ENCODE measurements at regions not wholly inside any gene's neighbourhood (a gene's known extent, or its start where the extent isn't known, plus 50 kb on each side); places are given as distances from the start of the nearest gene placed in this dataset.

DNA sequence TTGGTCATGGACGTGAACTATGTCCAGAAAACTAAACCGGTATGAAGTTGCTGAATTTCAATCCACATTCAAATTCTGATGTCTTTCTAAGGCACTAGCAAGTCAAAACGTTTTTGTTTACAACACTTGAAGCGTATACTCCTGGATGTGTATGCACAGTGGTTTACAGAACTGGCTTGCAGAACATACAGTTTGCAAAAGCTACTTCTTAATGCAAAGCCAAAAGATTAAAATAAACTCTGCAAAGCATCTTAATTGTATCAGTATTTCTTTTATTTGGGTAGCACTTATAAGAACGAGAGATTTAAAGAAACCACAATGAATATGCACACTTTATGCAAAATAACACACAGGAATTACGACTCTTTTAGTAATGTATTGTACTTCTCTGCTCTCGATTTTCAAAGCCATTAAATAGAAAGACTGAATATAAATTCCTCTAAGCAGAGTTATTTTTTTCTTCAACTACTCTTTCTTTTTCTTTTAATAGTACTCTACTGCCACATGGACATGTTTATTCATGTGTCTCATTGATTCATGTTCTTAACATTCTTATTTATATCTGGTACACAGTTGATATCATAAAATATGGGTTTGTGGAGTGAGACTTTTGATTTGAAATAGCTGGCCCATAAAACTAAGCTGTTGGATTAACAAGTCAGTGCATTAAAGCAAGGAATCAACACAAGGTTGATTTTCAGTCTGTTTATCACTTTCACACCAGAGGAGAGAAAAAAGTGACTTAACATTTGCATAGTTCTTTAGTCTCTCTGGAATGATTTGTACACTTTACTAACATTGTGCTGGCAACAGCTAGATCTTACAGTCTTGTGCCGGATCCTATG lies 189.4 kb upstream of the STEAP4 start:
- no peak for DNase-seq

- DNase-seq, result peak; percentile 16
These were observed 185.5 kb upstream of the STEAP4 start for GRCh38 chr7:88492153-88492552.

DNA sequence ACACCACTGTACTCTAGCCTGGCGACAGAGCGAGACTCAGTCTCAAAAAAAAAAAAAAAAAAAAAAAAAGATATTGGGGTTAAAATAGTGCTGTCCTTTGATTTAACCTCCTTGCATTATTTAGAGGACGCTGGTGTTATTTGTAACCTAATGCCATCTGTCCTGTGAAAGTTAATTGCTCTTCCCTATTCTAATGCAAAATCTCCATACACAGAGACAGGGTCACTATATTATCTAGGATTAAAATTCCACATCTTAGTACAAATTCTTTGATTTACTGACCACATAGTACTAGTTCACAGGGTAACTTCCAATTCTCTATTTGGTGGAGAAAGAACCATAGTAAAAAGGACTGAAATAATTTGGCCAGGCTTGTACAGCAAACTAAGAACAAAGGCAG lies 184.2 kb upstream of the STEAP4 start:
- DNase-seq, result no peak

DNA sequence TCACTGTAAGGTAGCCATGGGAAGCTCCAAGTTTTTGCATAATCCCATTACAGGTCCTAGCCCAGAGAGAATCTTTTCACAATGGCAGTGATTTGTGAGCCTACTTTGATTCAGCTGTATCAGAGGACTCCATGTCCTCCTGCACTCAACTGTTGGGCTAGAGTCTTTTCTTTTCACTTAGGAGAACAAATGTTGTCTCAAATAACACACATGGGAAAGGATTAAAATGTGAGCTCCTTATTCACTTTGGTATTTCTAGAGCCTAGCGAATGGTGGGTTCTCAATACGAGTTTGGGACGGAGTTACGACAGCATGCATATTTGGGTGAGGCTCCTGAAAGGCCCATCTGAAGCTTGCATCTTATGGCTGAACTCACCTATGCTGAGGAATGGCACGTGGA lies 183.5 kb upstream of the STEAP4 start:
- DNase-seq, result no peak

- no peak for DNase-seq
These were observed 179.1 kb upstream of the STEAP4 start for GRCh38 chr7:88485821-88486220.

GRCh38 chr7:88484551-88484950 lies 177.9 kb upstream of the STEAP4 start:
- no peak for DNase-seq

GRCh38 chr7:88480896-88481295 lies 174.2 kb upstream of the STEAP4 start:
- DNase-seq, result no peak

- no peak for DNase-seq
These were observed 173.6 kb upstream of the STEAP4 start for GRCh38 chr7:88480271-88480670.

- DNase-seq, result no peak
These were observed 171.3 kb upstream of the STEAP4 start for GRCh38 chr7:88477976-88478375.

GRCh38 chr7:88465600-88465999 lies 158.9 kb upstream of the STEAP4 start:
- DNase-seq, result no peak

GRCh38 chr7:88462799-88463198 lies 156.1 kb upstream of the STEAP4 start:
- DNase-seq, result no peak

DNA sequence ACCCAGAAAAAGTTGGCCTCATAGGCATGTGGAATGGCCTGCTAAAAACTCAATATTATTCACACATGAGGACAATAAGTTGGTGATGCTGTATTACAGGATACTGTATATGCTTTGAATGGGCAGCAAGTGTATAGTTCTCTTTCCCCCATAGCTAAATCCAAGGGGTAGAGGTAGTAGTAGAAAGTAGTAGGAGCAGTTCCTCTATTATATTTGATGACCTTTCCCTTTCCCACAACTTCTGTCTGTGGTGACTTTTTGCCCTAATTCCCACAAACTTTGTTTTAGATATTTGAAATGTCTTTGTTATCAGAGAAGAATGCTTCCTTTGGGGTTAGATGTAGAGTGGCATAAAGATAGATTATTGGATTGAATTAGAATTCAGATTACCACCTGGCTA lies 154.0 kb upstream of the STEAP4 start:
- no peak for DNase-seq

GRCh38 chr7:88458946-88459345 lies 152.3 kb upstream of the STEAP4 start:
- DNase-seq, result no peak

- no peak for DNase-seq
These were observed 151.6 kb upstream of the STEAP4 start for GRCh38 chr7:88458279-88458678.

DNA sequence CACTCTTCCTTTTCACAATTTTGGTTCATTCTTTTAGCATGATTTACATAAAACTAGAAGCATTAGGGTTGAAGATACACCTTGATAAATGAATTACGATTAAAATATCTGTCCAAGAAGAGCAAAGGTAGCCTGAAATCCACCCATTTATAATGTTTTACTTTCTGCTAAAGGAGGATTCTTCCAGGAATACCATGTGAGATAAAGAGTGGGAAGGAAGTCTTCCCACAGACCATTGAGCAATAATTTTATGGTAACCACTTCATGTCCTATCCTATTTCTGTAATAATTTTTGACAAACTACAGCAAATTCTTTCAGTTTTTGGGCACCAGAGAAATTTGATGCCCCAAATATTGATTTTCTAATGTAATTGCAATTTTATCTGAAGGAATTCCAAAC lies 150.6 kb upstream of the STEAP4 start:
- DNase-seq, result no peak

DNA sequence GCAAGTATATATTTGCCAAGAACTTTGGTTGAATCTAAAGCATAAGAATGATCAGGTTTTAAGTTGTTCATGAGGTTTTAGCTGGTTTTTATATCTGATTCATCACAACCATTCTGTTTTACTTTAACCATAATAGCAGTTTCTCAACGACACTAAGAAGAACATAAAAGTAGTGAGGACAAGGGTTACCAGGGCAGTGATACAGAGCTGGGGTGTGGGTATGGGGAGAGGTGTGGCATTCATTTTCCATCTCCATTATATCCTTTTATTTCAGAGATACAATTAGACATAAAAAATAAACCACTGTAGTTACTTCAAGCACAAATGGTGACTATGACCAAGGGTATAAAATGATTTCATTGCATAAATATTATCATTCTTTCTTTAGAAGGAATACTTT lies 149.8 kb upstream of the STEAP4 start:
- no peak for DNase-seq

DNA sequence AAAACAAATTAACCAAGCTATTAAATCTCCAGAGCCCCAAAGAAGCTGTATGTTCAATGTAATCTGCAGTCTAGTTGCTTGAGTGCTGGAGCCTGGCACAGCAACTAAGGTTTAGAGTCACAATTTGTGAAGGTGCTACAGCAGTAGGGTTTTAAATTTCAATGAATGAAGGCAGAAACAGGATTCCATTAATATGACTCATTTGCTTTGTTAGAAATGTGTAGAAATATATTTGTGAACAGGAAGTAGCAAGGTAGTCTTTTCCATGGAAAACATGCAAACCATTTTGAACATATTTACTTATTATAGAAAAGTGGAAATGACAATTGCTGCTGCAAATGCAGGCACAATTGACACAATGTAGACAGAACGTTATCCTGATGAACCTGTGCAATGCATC lies 149.0 kb upstream of the STEAP4 start:
- no peak for DNase-seq

GRCh38 chr7:88452646-88453045 lies 146.0 kb upstream of the STEAP4 start:
- DNase-seq, result no peak

- DNase-seq, result no peak
These were observed 144.2 kb upstream of the STEAP4 start for GRCh38 chr7:88450874-88451273.

DNA sequence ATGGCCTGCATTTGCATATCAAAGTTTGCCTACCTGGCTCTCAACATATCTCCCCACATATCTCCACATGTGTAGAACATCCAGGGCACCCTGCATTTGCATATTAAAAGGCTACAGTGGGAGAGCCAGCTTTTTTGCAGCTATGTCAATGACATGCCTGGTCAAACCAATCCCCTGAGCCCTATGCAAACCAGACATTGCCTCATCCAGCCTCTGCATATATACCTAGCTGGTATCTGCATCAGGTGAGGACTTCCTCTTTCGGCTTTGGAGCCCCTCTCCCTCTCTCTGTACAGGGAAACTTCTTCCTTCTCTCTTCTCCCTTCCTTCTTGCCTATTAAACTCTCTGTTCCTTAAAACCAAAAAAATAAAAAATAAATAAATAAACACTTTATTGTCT lies 142.7 kb upstream of the STEAP4 start:
- no peak for DNase-seq

DNA sequence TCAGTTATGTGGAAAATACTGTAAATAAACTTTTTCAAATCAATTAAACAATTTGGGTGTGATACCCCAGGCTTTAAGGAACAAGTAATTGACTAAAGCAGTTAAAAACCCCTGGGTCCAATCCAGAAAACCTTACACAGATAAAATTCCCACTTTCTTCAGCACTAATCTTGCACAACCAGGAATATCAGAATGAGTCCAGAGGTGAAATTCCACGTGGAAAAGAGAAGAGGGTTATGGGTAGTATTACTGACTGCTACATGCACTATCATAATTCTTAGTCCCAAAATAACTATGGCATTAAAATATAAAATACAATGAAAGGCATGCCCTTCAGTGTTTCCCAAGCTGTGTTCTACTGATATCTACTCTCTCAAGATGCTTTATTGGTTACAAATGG lies 135.7 kb upstream of the STEAP4 start:
- DNase-seq, result no peak

DNA sequence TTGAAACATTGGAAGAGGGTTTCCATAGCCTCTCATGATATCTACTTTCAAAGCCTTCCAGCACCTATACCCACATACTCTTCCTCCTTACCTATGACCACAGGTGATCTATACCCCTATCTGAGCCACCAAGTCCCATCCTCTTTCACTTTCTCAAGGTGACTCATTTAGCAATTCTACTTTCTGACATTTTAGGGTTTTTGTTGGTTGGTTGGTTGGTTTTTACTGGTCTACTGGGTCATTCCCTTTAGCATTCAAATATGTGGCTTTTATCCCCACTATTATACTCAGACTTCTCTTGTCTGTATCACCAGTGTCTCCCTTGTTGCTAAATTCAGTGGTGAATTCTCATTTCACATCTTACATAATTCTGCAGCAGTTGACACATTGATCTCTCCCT lies 130.4 kb upstream of the STEAP4 start:
- no peak for DNase-seq

GRCh38 chr7:88432301-88432700 lies 125.6 kb upstream of the STEAP4 start:
- peak; percentile 46 for DNase-seq

- DNase-seq, result no peak
These were observed 125.2 kb upstream of the STEAP4 start for GRCh38 chr7:88431882-88432281.

- DNase-seq, result no peak
These were observed 122.7 kb upstream of the STEAP4 start for GRCh38 chr7:88429382-88429781.

Measured in NCI-H1092 treated with DMSO at 0.1 percent for 48 hours (cell line).